H9 (cell line): ENCODE measurements at regions not wholly inside any gene's neighbourhood (a gene's known extent, or its start where the extent isn't known, plus 50 kb on each side); places are given as distances from the start of the nearest gene placed in this dataset.

Experiments
- DNase-seq: peaks from one replicate; pipeline ENCODE4 v3.0.0-alpha.2; 2017
- H2AFZ ChIP-seq: one replicate; pipeline ENCODE4 v1.6.1; 2013; ENCODE audit warnings: mild to moderate bottlenecking, low read length, control low read depth, moderate library complexity
- H2AK5ac ChIP-seq: 2 replicates; pipeline ENCODE4 v1.6.1; 2013; ENCODE audit warnings: low read length, control low read depth, mixed read lengths; ENCODE audit not compliant: insufficient read length
- H2BK120ac ChIP-seq: one replicate; pipeline ENCODE4 v1.6.1; 2013; ENCODE audit warnings: low read depth, mild to moderate bottlenecking, low read length, control low read depth, inconsistent platforms; ENCODE audit not compliant: poor library complexity, severe bottlenecking
- H2BK12ac ChIP-seq: 2 replicates; pipeline ENCODE4 v1.6.1; 2013; ENCODE audit warnings: low read length, control low read depth, mixed read lengths, low read depth; ENCODE audit not compliant: insufficient read length
- H2BK15ac ChIP-seq: 2 replicates; pipeline ENCODE4 v1.6.1; 2013; ENCODE audit warnings: low read depth, low read length, control low read depth
- H2BK20ac ChIP-seq: one replicate; pipeline ENCODE4 v1.6.1; 2013; ENCODE audit warnings: low read depth, mild to moderate bottlenecking, low read length, control low read depth, inconsistent platforms; ENCODE audit not compliant: poor library complexity, severe bottlenecking
- H2BK5ac ChIP-seq: 2 replicates; pipeline ENCODE4 v1.6.1; 2013; ENCODE audit warnings: low read length, control low read depth, mixed read lengths; ENCODE audit not compliant: insufficient read length
- H3K14ac ChIP-seq: 2 replicates; pipeline ENCODE4 v1.6.1; 2013; ENCODE audit warnings: low read length, control low read depth; ENCODE audit not compliant: insufficient read depth
- H3K18ac ChIP-seq: 2 replicates; pipeline ENCODE4 v1.6.1; 2013; ENCODE audit warnings: low read depth, mild to moderate bottlenecking, mixed read lengths, low read length, control low read depth; ENCODE audit not compliant: insufficient read length
- H3K23ac ChIP-seq: 2 replicates; pipeline ENCODE4 v1.6.1; 2013; ENCODE audit warnings: low read length, control low read depth, mixed read lengths, low read depth; ENCODE audit not compliant: insufficient read length
- H3K23me2 ChIP-seq: 2 replicates; pipeline ENCODE4 v1.6.1; 2013; ENCODE audit warnings: low read depth, mild to moderate bottlenecking, mixed read lengths, low read length, control low read depth; ENCODE audit not compliant: insufficient read length, poor library complexity, severe bottlenecking
- H3K27ac ChIP-seq: 2 replicates; pipeline ENCODE4 v1.5.1; 2013; ENCODE audit warnings: low read length, control low read depth, mixed read lengths, low read depth; ENCODE audit not compliant: insufficient read length
- H3K27me3 ChIP-seq: 2 replicates; pipeline ENCODE4 v1.6.1; 2013; ENCODE audit warnings: low read length, control low read depth, inconsistent platforms; ENCODE audit not compliant: insufficient read depth
- H3K4ac ChIP-seq: 2 replicates; pipeline ENCODE4 v1.6.1; 2013; ENCODE audit warnings: low read depth, mild to moderate bottlenecking, control low read depth, inconsistent platforms, low read length, moderate library complexity
- H3K4me1 ChIP-seq: 2 replicates; pipeline ENCODE4 v1.6.1; 2013; ENCODE audit warnings: low read length, control low read depth, inconsistent platforms; ENCODE audit not compliant: insufficient read depth
- H3K4me2 ChIP-seq: 2 replicates; pipeline ENCODE4 v1.6.1; 2013; ENCODE audit warnings: low read length, control low read depth, mixed read lengths; ENCODE audit not compliant: insufficient read length, insufficient read depth
- H3K56ac ChIP-seq: 2 replicates; pipeline ENCODE4 v1.6.1; 2013; ENCODE audit warnings: low read depth, mild to moderate bottlenecking, mixed read lengths, low read length, control low read depth; ENCODE audit not compliant: insufficient read length
- H3K79me1 ChIP-seq: 2 replicates; pipeline ENCODE4 v1.6.1; 2013; ENCODE audit warnings: low read depth, mild to moderate bottlenecking, moderate library complexity, low read length, control low read depth, inconsistent platforms; ENCODE audit not compliant: insufficient read depth, poor library complexity, severe bottlenecking
- H3K79me2 ChIP-seq: 2 replicates; pipeline ENCODE4 v1.6.1; 2013; ENCODE audit warnings: low read length, control low read depth, inconsistent platforms; ENCODE audit not compliant: insufficient read depth
- H3K9ac ChIP-seq: 2 replicates; pipeline ENCODE4 v1.6.1; 2013; ENCODE audit warnings: low read length, control low read depth, mixed read lengths; ENCODE audit not compliant: insufficient read length; ENCODE audit errors: extremely low read depth
- H3K9me3 ChIP-seq: one replicate; pipeline ENCODE4 v1.6.1; 2013; ENCODE audit warnings: low read depth, low read length, inconsistent platforms; ENCODE audit not compliant: control insufficient read depth
- H3T11ph ChIP-seq: one replicate; pipeline ENCODE4 v1.6.1; 2013; ENCODE audit warnings: mild to moderate bottlenecking, low read length, control low read depth, inconsistent platforms
- H4K20me1 ChIP-seq: one replicate; pipeline ENCODE4 v1.6.1; 2013; ENCODE audit not compliant: control insufficient read depth, insufficient read length, insufficient read depth
- H4K5ac ChIP-seq: 2 replicates; pipeline ENCODE4 v1.6.1; 2013; ENCODE audit warnings: low read depth, mild to moderate bottlenecking, mixed read lengths, low read length, control low read depth; ENCODE audit not compliant: insufficient read length
- H4K8ac ChIP-seq: replicated peaks from 2 replicates; pipeline ENCODE4 v1.6.1; 2013; ENCODE audit warnings: low read length, control low read depth, mixed read lengths, low read depth; ENCODE audit not compliant: insufficient read length
- H4K91ac ChIP-seq: 2 replicates; pipeline ENCODE4 v1.6.1; 2013; ENCODE audit warnings: low read depth, mild to moderate bottlenecking, moderate library complexity, mixed read lengths, low read length, control low read depth; ENCODE audit not compliant: insufficient read length
- H3K27ac Mint-ChIP-seq, 3 experiments: 2 replicates in 2 of 3; 3 replicates in 1 of 3; pipeline ENCODE4 v1.8.0; 2020 to 2021; ENCODE audit warnings: mixed read lengths in 3 of 3, mild to moderate bottlenecking in 1 of 3, moderate library complexity in 1 of 3
- H3K27me3 Mint-ChIP-seq: 2 replicates; pipeline ENCODE4 v1.8.0; 2021; ENCODE audit warnings: low read depth, mild to moderate bottlenecking, moderate library complexity, mixed read lengths
- H3K36me3 Mint-ChIP-seq, 3 experiments: 2 replicates in 2 of 3; 3 replicates in 1 of 3; pipeline ENCODE4 v1.8.0; 2020 to 2021; ENCODE audit warnings: low read depth in 3 of 3, mixed read lengths in 3 of 3; ENCODE audit not compliant: insufficient read depth in 1 of 3
- H3K4me1 Mint-ChIP-seq, 2 experiments: 2 replicates each; pipeline ENCODE4 v1.8.0; 2020; ENCODE audit warnings: mixed read lengths in 2 of 2
- H3K4me3 Mint-ChIP-seq, 2 experiments: 2 replicates in 1 of 2; 3 replicates in 1 of 2; pipeline ENCODE4 v1.8.0; 2020 to 2021; ENCODE audit warnings: mild to moderate bottlenecking in 2 of 2, mixed read lengths in 2 of 2, moderate library complexity in 1 of 2
- H3K9me3 Mint-ChIP-seq, 2 experiments: 2 replicates in 1 of 2; 3 replicates in 1 of 2; pipeline ENCODE4 v1.8.0; 2020; ENCODE audit warnings: mild to moderate bottlenecking in 2 of 2, mixed read lengths in 2 of 2, moderate library complexity in 1 of 2
- CTCF ChIP-seq: fragments of 200-600 bp; sonication (generic); conservative IDR thresholded peaks from 3 replicates; pipeline ENCODE4 v1.8.0; 2021; ENCODE audit warnings: antibody characterized with exemption, mild to moderate bottlenecking
- WGBS: extraction: QIAGEN DNeasy Blood & Tissue Kit; methylation state at CpG from one replicate; pipeline ENCODE4 v1.1.7; 2013; ENCODE audit warnings: missing lambda C conversion rate, low lambda C conversion rate, mixed read lengths; ENCODE audit not compliant: insufficient read length; ENCODE audit errors: extremely low coverage; 5-methylcytosine and 5-hydroxymethylcytosine counted together

- H4K20me1 ChIP-seq = no peaks in the 10 kb centered on the region
- no peak overlapping the region for H4K5ac ChIP-seq
- peaks cover 0 to 2% (median 0%) of the 10 kb centered on the region in 3 experiments; a peak in 3 of 7 replicates for H3K36me3 Mint-ChIP-seq
- peaks cover 7 to 13% of the 10 kb centered on the region in 2 experiments for H3K4me1 Mint-ChIP-seq
- H2BK5ac ChIP-seq = no peak overlapping the region
- no peak overlapping the region for H3K18ac ChIP-seq
- no peak overlapping the region for H2BK120ac ChIP-seq
- peaks cover 3% of the 10 kb centered on the region; the same call in 1 of the 2 replicates for H3K27me3 ChIP-seq
- H3K14ac ChIP-seq = no peak overlapping the region
- H2BK20ac ChIP-seq = no peak overlapping the region
- no peak overlapping the region for H3K23ac ChIP-seq
- no peaks in the 10 kb centered on the region for H3K9me3 ChIP-seq
- no peaks in the 10 kb centered on the region for H3K4me1 ChIP-seq
- no peak overlapping the region for H4K91ac ChIP-seq
- H2BK15ac ChIP-seq = no peak overlapping the region
- no peaks in the 10 kb centered on the region for H3K79me2 ChIP-seq
- no peaks in the 10 kb centered on the region for H3K79me1 ChIP-seq
- no peaks in the 10 kb centered on the region for H3K23me2 ChIP-seq
- H3K56ac ChIP-seq = no peak overlapping the region
- DNase-seq = no peak
- no peak for TF ChIP-seq CTCF
- H3K4me3 Mint-ChIP-seq = no peak overlapping the region
- H2AK5ac ChIP-seq = no peak overlapping the region
- H3K9ac ChIP-seq = no peak overlapping the region
- no peak overlapping the region for H3T11ph ChIP-seq
- H3K27ac Mint-ChIP-seq = no peak overlapping the region
- no peak overlapping the region for H3K4me2 ChIP-seq
- no peak overlapping the region for H3K27ac ChIP-seq
- no peak overlapping the region for H2BK12ac ChIP-seq
- WGBS = no CpG with 5 or more reads among the region's 5 CpGs
- H4K8ac ChIP-seq = no peak overlapping the region
- H3K4ac ChIP-seq = no peak overlapping the region
- H2AFZ ChIP-seq = no peak overlapping the region
- peaks cover 5 to 7% of the 10 kb centered on the region in 2 experiments; a peak in 2 of 5 replicates for H3K9me3 Mint-ChIP-seq
- H3K27me3 Mint-ChIP-seq = peaks cover 2% of the 10 kb centered on the region; the same call in 1 of the 2 replicates
These were observed 93.9 kb downstream of the DUSP6 start for GRCh38 chr12:89258240-89258969.
